T-helper 17 cell (primary cell): ENCODE measurements at regions not wholly inside any gene's neighbourhood (a gene's known extent, or its start where the extent isn't known, plus 50 kb on each side); places are given as distances from the start of the nearest gene placed in this dataset.

Experiments
- ATAC-seq: fragments of 150-1000 bp; cut with Tn5 transposase; 2 replicates; pipeline ENCODE4 v1.10.0; 2021; ENCODE audit warnings: mild to moderate bottlenecking, moderate library complexity
- DNase-seq, 3 donors: peaks; one replicate each; pipeline versions ENCODE4 v3.0.0 to v3.0.0-alpha.2; 2020 to 2021
- H3K9me3 ChIP-seq: one replicate; pipeline ENCODE4 v1.7.0; 2013; ENCODE audit warnings: low read length, mild to moderate bottlenecking; ENCODE audit not compliant: control insufficient read depth, poor library complexity, severe bottlenecking
- H3K27ac Mint-ChIP-seq: one replicate; pipeline ENCODE4 v1.8.0; 2022; ENCODE audit warnings: mild to moderate bottlenecking, moderate library complexity, mixed read lengths
- H3K27me3 Mint-ChIP-seq: one replicate; pipeline ENCODE4 v1.8.0; 2022; ENCODE audit warnings: mixed read lengths
- H3K36me3 Mint-ChIP-seq: one replicate; pipeline ENCODE4 v1.8.0; 2022; ENCODE audit warnings: low read depth, mixed read lengths
- H3K4me1 Mint-ChIP-seq: one replicate; pipeline ENCODE4 v1.8.0; 2022; ENCODE audit warnings: mild to moderate bottlenecking, mixed read lengths
- H3K4me3 Mint-ChIP-seq: one replicate; pipeline ENCODE4 v1.8.0; 2022; ENCODE audit warnings: mild to moderate bottlenecking, moderate library complexity, mixed read lengths

- Mint-ChIP-seq H3K27ac (no peak overlapping the region), H3K4me1 (no peaks in the 10 kb centered on the region), H3K36me3 (no peaks in the 10 kb centered on the region), H3K4me3 (no peak overlapping the region), H3K27me3 (no peaks in the 10 kb centered on the region)
- H3K9me3 ChIP-seq, result no peaks in the 10 kb centered on the region
- DNase-seq (no peak), ATAC-seq (no peak)
Observed at GRCh38 chr4:143762511-143762910, 62.0 kb upstream of the FREM3 start.
